ENCODE measurements at regions not wholly inside any gene's neighbourhood (a gene's known extent, or its start where the extent isn't known, plus 50 kb on each side); places are given as distances from the start of the nearest gene placed in this dataset.

DNA sequence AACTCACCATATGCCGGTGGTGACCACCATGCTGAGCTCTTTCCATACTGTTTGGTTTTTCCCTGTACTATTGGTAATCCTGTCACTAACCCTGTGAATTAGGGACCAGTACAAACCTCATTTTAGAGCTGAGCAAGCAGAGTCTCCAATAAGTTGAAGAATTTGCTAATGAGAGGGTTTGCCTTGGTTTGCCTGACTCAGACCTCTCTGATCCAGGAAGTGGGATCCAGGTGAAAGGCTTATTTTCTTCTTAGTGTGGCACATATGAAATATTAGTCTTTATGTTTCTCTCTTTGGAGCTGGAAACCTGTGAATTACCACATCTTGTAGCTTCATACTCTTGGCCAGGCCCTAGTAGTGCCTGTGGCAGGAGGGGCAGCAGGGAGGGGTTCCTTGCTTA is 114.1 kb upstream of the IGFBP3 start:
- TF ChIP-seq, protein P1, sequence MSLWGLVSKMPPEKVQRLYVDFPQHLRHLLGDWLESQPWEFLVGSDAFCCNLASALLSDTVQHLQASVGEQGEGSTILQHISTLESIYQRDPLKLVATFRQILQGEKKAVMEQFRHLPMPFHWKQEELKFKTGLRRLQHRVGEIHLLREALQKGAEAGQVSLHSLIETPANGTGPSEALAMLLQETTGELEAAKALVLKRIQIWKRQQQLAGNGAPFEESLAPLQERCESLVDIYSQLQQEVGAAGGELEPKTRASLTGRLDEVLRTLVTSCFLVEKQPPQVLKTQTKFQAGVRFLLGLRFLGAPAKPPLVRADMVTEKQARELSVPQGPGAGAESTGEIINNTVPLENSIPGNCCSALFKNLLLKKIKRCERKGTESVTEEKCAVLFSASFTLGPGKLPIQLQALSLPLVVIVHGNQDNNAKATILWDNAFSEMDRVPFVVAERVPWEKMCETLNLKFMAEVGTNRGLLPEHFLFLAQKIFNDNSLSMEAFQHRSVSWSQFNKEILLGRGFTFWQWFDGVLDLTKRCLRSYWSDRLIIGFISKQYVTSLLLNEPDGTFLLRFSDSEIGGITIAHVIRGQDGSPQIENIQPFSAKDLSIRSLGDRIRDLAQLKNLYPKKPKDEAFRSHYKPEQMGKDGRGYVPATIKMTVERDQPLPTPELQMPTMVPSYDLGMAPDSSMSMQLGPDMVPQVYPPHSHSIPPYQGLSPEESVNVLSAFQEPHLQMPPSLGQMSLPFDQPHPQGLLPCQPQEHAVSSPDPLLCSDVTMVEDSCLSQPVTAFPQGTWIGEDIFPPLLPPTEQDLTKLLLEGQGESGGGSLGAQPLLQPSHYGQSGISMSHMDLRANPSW (CRISPR knock-in tag; conservative IDR thresholded peaks at IDR 0.05; ENCODE audit: low read depth) = no peak
- TF ChIP-seq NFYB (CRISPR knock-in tag; conservative IDR thresholded peaks at IDR 0.05; ENCODE audit: low read depth) (no peak), ZNF121 (CRISPR knock-in tag; IDR thresholded peaks at IDR 0.05) (no peak), FOXK1 (CRISPR knock-in tag; IDR thresholded peaks at IDR 0.05) (no peak), SMAD4 (CRISPR knock-in tag; IDR thresholded peaks at IDR 0.05) (no peak), TEAD4 (CRISPR knock-in tag; IDR thresholded peaks at IDR 0.05) (no peak), HMGA2 (CRISPR knock-in tag; IDR thresholded peaks at IDR 0.05) (no peak), ZNF232 (CRISPR knock-in tag; IDR thresholded peaks at IDR 0.05) (no peak), TCF7 (CRISPR knock-in tag; IDR thresholded peaks at IDR 0.05; ENCODE audit: low read depth) (no peak), RORB (CRISPR knock-in tag; IDR thresholded peaks at IDR 0.05) (no peak), ZBTB21 (CRISPR knock-in tag; IDR thresholded peaks at IDR 0.05; ENCODE audit: borderline replicate concordance) (no peak), MXD4 (CRISPR knock-in tag; IDR thresholded peaks at IDR 0.05; ENCODE audit: borderline replicate concordance) (no peak)
- TF ChIP-seq, protein P2, sequence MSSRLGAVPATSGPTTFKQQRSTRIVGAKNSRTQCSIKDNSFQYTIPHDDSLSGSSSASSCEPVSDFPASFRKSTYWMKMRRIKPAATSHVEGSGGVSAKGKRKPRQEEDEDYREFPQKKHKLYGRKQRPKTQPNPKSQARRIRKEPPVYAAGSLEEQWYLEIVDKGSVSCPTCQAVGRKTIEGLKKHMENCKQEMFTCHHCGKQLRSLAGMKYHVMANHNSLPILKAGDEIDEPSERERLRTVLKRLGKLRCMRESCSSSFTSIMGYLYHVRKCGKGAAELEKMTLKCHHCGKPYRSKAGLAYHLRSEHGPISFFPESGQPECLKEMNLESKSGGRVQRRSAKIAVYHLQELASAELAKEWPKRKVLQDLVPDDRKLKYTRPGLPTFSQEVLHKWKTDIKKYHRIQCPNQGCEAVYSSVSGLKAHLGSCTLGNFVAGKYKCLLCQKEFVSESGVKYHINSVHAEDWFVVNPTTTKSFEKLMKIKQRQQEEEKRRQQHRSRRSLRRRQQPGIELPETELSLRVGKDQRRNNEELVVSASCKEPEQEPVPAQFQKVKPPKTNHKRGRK (CRISPR knock-in tag; IDR thresholded peaks at IDR 0.05; ENCODE audit: borderline replicate concordance) = no peak
- TF ChIP-seq, protein P3, sequence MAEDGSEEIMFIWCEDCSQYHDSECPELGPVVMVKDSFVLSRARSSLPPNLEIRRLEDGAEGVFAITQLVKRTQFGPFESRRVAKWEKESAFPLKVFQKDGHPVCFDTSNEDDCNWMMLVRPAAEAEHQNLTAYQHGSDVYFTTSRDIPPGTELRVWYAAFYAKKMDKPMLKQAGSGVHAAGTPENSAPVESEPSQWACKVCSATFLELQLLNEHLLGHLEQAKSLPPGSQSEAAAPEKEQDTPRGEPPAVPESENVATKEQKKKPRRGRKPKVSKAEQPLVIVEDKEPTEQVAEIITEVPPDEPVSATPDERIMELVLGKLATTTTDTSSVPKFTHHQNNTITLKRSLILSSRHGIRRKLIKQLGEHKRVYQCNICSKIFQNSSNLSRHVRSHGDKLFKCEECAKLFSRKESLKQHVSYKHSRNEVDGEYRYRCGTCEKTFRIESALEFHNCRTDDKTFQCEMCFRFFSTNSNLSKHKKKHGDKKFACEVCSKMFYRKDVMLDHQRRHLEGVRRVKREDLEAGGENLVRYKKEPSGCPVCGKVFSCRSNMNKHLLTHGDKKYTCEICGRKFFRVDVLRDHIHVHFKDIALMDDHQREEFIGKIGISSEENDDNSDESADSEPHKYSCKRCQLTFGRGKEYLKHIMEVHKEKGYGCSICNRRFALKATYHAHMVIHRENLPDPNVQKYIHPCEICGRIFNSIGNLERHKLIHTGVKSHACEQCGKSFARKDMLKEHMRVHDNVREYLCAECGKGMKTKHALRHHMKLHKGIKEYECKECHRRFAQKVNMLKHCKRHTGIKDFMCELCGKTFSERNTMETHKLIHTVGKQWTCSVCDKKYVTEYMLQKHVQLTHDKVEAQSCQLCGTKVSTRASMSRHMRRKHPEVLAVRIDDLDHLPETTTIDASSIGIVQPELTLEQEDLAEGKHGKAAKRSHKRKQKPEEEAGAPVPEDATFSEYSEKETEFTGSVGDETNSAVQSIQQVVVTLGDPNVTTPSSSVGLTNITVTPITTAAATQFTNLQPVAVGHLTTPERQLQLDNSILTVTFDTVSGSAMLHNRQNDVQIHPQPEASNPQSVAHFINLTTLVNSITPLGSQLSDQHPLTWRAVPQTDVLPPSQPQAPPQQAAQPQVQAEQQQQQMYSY (CRISPR knock-in tag; IDR thresholded peaks at IDR 0.05) = no peak
- H3K27ac Mint-ChIP-seq = no peak overlapping the region
- no peak for ATAC-seq
- peaks cover 17% of the 10 kb centered on the region for H3K9me3 Mint-ChIP-seq
- DNase-seq (ENCODE audit: low spot score) = no peak
- H3K36me3 Mint-ChIP-seq = peaks cover 9% of the 10 kb centered on the region
- CTCF ChIA-PET = no interaction called here
- no peak overlapping the region for H3K4me3 Mint-ChIP-seq
- H3K27me3 Mint-ChIP-seq (ENCODE audit: low read depth) = no peaks in the 10 kb centered on the region
- H3K4me1 Mint-ChIP-seq = peaks cover 14% of the 10 kb centered on the region
- POLR2A ChIA-PET = no interaction called here

DNA sequence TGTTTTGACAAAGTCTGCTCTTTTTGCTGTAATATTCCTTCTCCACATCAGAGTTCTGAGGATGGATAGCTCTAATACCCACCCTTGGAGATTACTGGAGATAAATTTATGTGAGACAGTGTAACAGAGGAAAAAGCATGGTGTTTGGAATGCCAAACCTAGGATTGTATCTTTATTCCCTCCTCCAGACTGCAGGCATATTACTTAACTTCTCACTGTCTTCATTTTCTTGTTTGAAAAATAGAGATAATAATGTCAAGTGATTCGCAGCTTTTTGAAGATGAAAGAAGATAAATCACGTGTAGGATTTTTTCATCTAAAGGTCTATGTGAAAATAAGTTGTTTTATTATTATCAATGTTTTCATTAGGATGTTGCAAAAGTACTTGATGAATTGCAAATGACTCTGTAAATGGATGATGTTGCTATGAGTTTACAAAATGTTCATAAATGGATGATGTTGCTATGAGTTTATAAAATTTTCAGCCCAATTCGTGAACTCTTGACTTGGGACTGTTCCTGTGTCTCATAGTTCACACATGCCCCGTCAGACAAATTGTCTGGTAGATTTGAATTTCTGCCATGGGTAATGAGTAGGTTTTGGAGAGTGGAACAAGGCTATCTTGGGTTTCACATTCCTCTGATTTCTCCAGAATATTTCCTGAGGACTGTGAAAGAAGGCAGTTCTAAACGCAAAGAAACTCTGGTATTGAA is 113.1 kb upstream of the IGFBP3 start:
- Mint-ChIP-seq H3K4me3 (no peak overlapping the region), H3K4me1 (peaks cover 19% of the 10 kb centered on the region), H3K27me3 (ENCODE audit: low read depth) (no peaks in the 10 kb centered on the region), H3K36me3 (peaks cover 9% of the 10 kb centered on the region), H3K27ac (no peak overlapping the region), H3K9me3 (peaks cover 21% of the 10 kb centered on the region)
- no peak for DNase-seq (ENCODE audit: low spot score)
- POLR2A ChIA-PET = no interaction called here
- no peak for ATAC-seq
- CTCF ChIA-PET = no interaction called here
- TF ChIP-seq, protein P4, sequence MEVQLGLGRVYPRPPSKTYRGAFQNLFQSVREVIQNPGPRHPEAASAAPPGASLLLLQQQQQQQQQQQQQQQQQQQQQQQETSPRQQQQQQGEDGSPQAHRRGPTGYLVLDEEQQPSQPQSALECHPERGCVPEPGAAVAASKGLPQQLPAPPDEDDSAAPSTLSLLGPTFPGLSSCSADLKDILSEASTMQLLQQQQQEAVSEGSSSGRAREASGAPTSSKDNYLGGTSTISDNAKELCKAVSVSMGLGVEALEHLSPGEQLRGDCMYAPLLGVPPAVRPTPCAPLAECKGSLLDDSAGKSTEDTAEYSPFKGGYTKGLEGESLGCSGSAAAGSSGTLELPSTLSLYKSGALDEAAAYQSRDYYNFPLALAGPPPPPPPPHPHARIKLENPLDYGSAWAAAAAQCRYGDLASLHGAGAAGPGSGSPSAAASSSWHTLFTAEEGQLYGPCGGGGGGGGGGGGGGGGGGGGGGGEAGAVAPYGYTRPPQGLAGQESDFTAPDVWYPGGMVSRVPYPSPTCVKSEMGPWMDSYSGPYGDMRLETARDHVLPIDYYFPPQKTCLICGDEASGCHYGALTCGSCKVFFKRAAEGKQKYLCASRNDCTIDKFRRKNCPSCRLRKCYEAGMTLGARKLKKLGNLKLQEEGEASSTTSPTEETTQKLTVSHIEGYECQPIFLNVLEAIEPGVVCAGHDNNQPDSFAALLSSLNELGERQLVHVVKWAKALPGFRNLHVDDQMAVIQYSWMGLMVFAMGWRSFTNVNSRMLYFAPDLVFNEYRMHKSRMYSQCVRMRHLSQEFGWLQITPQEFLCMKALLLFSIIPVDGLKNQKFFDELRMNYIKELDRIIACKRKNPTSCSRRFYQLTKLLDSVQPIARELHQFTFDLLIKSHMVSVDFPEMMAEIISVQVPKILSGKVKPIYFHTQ (CRISPR knock-in tag; IDR thresholded peaks at IDR 0.05) = no peak
- TF ChIP-seq, protein P5, sequence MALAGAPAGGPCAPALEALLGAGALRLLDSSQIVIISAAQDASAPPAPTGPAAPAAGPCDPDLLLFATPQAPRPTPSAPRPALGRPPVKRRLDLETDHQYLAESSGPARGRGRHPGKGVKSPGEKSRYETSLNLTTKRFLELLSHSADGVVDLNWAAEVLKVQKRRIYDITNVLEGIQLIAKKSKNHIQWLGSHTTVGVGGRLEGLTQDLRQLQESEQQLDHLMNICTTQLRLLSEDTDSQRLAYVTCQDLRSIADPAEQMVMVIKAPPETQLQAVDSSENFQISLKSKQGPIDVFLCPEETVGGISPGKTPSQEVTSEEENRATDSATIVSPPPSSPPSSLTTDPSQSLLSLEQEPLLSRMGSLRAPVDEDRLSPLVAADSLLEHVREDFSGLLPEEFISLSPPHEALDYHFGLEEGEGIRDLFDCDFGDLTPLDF (CRISPR knock-in tag; IDR thresholded peaks at IDR 0.05) = no peak
- TF ChIP-seq JAZF1 (CRISPR knock-in tag; IDR thresholded peaks at IDR 0.05) (no peak), FOXP1 (CRISPR knock-in tag; IDR thresholded peaks at IDR 0.05; ENCODE audit: borderline replicate concordance) (no peak), RORB (CRISPR knock-in tag; IDR thresholded peaks at IDR 0.05) (no peak), JUN (CRISPR knock-in tag; IDR thresholded peaks at IDR 0.05) (no peak), TEAD1 (CRISPR knock-in tag; IDR thresholded peaks at IDR 0.05) (no peak), GRHL2 (CRISPR knock-in tag; IDR thresholded peaks at IDR 0.05; ENCODE audit: insufficient replicate concordance, severe bottlenecking) (no peak), NR1H2 (CRISPR knock-in tag; IDR thresholded peaks at IDR 0.05) (no peak)
- TF ChIP-seq, protein P6, sequence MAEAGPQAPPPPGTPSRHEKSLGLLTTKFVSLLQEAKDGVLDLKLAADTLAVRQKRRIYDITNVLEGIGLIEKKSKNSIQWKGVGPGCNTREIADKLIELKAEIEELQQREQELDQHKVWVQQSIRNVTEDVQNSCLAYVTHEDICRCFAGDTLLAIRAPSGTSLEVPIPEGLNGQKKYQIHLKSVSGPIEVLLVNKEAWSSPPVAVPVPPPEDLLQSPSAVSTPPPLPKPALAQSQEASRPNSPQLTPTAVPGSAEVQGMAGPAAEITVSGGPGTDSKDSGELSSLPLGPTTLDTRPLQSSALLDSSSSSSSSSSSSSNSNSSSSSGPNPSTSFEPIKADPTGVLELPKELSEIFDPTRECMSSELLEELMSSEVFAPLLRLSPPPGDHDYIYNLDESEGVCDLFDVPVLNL (CRISPR knock-in tag; IDR thresholded peaks at IDR 0.05; ENCODE audit: borderline replicate concordance, low read depth) = no peak
